HG03064 (cell line): ENCODE measurements at regions not wholly inside any gene's neighbourhood (a gene's known extent, or its start where the extent isn't known, plus 50 kb on each side); places are given as distances from the start of the nearest gene placed in this dataset.

Experiments
- ATAC-seq: cut with Tn5 transposase; IDR thresholded peaks from one replicate; pipeline ENCODE4 v1.9.1; 2021; ENCODE audit warnings: low read depth; ENCODE audit not compliant: unreplicated experiment

DNA sequence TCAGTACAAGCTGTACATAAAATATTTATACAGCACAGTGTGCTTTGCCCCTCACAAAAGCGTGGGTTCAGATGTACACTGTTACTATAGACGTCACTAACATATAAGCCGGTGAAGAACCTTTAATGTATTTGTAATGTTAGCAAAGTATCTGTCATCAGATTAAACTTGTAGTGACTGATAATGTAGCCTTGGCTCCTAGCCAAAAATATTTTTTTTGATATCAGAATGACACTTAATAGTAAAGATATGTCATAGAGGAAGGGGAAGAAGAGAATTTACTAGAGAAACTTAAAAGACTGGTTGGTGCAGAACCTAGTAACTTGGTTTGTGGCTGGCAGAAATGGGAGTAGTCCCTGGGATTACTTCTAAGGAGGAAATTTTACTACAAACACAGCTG lies 258.7 kb upstream of the DMRT1 start:
- ATAC-seq: no peak

DNA sequence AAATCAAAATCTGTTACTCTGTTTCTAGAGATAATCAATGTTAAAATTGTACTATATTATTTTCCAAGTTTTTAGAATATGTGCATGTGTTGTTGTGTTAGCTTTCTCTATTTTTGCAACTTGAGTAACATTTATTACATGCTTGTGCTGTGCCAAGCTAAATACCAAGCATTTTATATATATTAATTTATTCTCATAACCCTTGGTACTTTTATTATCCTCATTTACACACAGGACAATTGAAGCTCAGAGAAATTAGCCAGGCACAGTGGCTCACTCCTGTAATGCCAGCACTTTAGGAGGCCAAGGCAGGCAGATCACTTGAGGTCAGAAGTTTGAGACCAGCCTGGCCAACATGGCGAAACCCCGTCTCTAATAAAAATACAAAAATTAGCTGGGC lies 254.0 kb upstream of the DMRT1 start:
- no peak for ATAC-seq

DNA sequence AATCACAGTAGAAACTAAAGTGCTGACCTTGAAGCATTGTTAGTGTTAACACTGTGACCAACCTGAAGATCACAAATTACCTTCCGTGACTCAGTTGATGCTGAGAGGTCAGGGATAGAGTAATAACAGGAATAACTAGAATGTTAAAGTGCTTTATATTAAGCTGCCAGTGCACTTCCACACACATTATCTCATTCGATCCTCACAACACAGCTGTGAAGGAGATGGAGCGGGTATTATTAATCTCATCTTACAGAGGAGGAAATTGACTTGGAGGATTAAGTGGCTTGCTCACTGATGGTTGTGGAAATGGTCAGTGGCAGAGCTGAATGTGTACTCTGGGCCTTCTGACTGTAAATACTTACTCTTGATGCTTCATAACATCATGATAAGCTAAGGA lies 252.5 kb upstream of the DMRT1 start:
- ATAC-seq: no peak

DNA sequence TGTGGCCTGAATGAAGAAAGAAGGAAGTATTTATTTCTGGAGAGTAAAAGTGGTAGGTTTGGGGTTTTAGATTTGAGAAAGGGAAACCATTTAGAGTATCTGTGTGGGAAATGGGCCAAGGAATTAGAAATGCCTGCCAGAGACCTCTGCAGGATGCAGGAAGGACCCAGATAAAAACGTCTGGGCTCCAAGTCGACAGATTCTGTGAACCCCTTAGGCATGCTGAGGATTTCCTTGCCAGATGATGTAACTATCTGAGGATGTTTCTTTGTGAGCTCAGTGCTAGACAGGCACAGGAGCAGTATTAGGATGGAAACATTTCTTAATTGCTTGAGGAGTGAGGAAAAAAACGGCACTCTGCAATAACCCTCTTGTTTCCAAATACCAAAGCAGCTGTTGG lies 251.8 kb upstream of the DMRT1 start:
- ATAC-seq: no peak

DNA sequence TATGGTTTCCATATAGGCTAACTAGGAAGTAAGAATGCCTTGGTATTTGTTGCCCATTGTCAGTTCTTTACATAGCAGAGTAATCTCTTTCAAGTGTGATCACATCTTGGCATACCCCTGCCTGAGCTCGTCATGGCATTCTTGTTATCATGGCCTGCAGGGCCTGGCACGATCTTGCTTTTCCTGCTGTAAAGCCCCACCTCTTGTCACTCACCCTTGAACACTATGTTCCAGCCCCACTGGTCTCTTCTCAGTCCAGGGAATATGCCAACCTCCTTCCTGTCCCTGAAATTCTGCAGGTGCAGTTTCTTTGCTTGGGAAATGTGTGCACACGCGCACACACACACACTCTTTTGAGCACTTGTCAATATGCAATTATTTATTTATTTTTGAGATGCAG lies 250.2 kb upstream of the DMRT1 start:
- no peak for ATAC-seq

DNA sequence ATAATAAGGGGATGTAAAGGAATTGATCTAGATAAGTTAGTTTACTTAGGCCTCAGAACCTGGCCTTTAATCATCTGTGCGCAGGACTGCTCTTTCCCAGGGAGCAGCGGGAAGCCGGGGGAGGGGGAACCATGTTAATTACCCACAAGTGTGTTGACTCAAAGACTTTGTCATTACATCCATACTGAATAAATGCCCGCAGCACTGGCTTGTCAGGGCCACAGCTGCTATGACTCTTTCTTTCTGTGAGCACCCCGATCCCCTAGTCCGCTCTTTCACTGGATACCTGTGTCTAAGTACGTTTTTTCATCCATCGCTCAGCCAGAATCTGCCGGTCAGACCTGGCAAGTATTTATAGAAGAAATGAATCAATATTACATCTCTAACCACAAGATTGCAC lies 249.3 kb upstream of the DMRT1 start:
- no peak for ATAC-seq

DNA sequence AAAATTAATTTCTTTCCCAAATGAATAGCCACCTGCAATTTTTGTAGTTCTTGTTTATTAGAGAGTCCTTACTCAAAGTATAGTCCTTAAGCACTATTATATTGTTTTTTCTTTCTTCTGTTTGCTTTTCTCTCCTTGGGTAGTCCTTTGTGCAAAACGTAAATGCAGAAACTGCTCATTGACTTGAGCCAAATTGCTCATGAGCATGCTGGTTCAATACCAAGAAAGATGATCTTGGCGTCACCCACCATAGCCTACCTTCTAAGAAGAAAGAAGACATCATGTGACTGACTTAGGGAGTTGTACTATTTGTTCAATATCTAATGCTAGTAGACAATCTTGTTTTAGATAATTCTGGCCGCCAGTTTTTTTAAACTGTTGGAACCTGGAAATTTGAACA lies 248.8 kb upstream of the DMRT1 start:
- ATAC-seq: no peak

DNA sequence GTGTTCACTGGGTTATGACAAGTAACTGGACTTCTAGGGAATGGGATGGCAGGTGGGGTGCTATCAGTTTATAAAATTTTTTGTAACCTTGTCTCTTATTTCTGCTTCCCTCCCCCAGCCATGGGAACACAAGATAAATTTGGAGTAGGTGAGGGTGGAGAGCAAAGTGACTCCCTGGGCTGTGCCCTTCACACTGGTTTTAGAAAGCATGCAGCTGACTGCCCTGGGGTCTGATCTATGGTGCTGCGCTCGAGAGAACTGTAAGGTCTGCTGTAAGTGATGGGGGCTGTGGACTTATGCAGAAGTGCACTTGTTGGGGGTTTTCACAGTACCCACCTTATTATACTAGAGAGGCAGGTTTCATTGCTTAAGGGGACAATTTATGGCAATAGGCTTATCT lies 247.7 kb upstream of the DMRT1 start:
- no peak for ATAC-seq

DNA sequence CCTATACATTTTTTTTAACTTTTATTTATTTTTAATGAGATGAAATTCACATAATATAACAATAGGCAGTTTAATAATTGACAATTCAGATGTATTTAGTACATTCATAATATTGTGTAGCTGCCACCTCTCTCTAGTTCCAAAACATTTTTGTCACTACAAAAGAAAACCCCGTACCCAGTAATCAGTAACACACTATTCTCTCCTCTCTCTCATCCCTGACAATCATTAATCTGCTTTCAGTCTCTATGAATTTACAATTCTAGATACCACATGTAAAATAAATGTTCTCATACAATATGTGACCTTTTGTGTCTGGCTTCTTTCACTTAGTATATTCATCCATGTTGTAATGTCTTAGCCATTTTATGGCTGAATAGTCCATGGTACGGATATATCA lies 244.8 kb upstream of the DMRT1 start:
- no peak for ATAC-seq

DNA sequence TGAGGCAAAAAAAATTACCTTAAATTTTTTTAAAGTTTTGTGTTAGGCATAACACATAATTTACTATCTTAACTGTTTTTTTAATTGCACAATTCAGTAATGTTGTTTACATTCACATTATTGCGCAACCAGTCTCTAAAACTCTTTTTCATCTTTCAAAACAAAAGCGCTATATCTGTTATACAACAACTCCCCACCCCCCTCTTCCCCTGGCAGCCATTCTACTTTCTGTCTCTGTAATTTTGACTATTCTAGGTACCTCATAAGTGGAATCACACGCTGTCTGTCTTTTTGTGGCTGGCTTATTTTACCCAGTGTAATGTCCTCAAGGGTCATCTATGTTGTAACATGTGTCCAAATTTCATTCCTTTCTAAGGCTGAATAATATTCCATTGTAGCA lies 241.5 kb upstream of the DMRT1 start:
- ATAC-seq: no peak

DNA sequence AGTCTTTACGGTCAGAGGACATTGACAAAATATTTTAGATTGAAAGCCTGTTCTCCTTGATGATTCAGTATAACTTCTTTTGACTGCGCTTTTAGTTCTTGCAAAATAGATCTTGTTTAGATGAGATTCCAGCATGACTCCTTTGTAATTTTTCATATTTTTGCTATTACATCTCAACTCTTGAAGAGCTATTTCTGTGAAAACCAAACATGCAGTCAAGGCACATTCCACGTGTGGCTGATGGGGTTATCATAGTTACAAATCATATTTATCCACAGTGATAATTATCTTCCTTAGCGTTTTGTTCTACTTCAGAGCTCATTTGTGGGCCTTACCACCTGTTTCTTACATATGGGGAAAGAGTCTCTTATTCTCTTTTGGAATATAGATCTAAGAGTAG lies 238.8 kb upstream of the DMRT1 start:
- no peak for ATAC-seq

DNA sequence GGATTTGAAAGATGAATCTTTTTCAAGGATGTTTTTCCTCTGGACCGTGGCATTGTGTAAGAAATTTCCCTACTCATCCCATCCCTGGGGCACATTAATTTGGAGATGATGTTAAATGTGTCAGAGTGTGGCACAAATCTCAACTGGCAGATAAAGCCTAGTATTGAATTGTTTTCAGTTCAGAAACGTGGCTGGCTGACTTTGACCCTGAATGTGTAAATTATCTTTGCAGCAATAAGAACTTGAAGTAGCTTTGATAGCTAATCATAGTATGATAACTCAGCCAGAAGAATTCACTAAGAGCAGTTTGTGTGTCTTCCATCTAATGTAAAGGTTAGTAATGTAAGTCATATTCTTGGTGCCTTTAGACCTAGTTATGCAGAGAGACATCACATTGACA lies 238.4 kb upstream of the DMRT1 start:
- ATAC-seq: no peak

DNA sequence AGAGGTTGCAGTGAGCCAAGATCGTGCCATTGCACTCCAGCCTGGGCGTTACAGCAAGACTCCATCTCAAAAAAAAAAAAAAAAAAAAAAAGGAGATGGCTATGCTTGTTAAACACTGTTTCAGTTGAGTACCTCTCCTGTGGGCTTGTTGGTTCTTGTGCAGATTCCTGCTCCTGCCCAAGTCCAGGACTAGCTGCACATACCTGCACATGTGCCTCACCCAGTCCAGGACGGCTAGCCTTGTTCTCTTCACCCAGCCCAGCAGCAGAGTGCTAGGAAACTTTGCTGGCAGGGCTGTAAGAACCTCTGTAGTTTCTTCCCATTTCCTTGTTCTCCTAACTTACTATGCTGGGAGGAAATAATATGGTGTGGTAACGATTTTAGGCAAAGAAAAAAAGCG lies 234.1 kb upstream of the DMRT1 start:
- no peak for ATAC-seq

DNA sequence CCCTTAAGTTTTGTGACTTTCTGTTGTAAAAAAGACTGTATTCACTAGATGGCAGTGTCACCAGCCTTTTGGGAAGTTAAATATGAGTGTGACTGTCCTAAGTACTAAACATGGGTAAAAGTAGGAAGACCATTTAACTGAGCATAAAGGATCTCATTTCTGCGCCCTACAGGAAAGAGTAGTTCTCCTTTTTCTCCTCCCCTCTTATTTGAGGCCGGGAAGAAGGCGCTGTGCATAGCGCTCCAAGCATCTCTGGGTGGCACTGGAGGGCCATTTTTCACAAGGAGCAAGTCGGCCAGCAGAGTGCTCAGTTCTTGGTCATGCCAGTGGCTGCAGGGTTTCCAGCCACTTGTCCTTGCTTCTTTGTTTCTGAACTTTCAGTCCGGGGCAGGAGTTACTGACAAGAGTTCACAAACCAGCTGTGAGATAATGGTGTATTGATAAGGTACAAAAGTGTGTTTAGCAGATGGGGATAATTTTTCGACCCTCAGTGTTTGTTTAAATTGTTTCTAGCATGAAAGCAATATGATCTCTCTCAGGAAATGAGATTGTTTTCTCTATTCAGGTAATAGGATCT lies 227.6 kb upstream of the DMRT1 start:
- peak; percentile 71 for ATAC-seq

DNA sequence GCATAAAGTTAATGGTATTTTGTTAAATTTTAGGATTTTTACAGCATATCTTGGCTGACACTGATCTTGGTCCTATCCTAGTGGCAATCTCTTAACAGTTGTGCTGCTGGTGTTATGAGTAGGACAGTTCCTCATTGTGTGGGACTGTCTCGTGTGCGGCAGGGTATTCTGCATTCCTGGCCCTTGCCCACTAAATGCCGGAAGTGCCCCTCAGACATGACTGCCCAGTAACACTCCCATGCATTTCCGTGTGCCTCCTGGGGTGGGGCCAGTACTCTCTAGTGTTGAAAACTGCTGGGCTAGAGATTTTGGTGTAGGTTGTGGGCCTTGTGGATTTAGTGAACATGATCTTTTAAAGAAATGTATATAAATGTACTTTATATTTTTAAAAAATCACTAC lies 227.1 kb upstream of the DMRT1 start:
- no peak for ATAC-seq

DNA sequence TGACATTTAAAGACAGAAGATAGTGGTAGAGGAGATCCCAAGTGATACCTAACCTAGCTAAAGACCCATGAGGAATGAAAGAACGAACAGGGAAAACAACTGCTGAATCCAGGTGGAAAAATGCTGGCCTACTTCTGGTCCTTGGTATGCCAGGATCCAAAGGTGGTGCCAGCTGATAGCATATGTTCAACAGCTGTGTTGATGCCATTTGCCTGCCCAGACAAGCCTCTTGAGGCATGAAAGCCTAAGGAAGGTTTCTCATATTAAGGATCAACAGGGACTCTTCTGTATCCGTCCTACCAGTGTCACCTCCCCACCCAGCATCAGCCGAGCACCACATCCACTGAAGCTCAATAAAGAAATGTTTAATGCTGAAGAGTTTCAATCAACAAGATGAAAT lies 225.7 kb upstream of the DMRT1 start:
- ATAC-seq: no peak

DNA sequence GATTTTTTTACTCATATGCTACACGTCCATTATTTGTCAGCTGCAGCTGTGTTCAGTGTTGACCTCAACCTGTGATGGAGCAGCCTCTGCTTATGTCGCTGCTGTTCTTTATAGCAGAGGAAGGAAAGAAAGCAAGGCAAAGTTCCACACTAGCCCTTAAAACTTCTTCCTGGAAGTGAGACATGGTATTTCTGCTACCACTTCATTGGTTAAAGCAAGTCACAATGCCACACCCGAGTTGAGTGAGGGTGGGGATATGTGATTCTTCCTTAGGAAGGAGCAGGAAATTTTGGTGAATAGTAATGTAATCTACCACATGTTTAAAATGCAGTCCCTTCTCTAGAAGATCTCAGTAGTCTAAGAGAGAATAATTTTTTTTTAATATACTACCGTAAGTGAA lies 224.8 kb upstream of the DMRT1 start:
- ATAC-seq: no peak

DNA sequence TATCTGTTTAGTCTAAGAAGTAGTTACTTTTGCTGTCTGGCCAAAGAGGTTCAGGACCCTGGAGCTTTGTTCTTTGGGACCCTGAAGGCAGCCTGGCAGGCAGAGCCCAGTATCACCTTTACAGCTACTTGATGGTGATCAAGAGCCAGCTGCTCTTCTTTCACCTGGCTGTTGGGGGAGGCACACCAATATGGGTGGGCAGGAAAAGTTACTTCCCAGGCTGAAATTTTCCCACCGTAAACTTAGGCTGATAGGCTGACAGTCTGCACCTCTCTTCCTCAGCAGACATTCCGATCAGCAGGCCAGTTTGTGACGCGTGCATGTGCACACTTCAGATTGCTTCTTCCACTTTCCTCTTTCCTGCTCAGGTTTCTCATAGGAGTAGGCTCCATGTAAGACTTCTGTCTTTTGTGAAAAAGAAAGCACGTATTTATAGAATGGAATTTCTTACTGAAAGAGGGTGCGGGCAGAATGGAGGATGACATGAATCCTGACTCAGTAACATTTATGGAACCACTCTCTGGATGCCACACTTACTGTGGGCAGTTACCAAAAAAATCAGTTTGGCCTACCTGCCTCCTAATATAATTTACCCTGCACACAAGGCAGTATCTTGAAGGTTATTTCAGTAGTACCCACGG lies 223.9 kb upstream of the DMRT1 start:
- no peak for ATAC-seq

DNA sequence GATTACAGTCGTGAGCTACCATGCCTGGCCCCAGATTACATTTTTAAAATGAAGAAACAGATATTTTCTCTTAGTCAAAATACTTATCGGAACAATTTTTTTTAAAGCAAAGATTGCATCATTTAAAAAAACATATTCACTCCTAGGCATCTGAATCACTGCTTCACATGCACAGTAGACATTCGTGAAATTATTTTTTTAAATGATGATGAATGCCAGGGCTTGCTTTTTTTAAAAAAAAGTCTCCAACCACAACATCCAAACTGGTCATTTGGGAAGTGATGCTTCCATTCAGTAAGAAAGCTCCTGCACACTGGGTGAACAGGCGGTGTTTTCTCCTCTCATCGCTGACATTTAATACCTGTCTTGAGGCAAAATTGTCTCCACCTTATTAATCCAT lies 223.0 kb upstream of the DMRT1 start:
- no peak for ATAC-seq

DNA sequence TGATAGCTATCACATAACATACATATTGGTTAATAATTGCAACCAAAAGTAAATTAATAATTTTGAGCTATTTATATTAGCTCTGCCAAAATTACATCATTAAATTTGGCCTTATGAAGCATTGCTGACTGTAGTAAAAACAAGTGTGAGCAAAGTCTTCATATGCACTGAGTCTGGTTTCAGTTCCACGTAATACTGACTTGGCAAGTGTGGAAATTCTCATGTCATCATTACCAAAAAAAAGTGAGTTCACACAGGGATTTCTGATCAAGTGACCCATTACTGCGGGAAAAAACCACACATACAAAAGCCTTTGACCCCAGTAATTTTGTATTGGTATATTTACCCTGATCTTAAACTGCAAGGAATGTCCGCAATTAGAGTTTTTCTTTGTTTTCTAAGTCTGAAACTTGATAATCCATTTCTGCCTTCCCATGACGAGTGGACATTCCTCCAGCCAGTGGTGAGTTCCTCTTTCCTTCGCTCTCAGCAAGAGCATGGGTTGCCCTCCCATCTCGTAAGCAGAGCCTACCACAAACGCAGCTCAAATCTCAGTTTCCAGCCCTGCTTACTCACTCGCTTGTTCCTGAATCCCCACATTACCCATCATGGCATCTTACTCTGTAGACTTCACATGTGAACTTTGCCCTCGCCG lies 220.2 kb upstream of the DMRT1 start:
- no peak for ATAC-seq

DNA sequence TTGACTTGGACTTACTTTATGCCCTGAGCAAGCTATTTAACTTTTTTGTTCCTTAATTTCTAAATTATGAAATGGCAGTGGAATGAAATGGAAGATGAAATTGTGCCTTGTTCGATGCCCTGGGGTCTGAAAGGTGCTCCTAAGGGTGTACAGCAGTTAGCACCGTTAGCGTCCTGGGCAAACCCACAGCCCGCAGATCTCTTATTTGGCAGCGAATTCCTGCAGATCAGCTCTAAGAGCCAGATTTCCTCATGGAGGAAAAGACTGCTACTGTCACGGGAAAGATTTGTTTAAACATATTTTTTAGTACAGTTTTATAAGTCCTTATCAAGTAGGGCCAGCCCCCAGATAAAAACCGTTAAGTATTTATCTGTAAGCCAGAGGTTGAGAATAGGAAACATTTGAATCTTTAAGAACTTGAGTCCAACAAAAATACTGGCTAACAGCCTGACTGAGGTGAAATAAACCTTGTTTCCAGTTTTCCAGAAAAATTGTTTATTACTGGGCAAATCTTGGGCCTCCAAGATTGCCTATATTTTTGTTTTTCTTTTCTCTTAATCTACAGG lies 216.5 kb upstream of the DMRT1 start:
- no peak for ATAC-seq

DNA sequence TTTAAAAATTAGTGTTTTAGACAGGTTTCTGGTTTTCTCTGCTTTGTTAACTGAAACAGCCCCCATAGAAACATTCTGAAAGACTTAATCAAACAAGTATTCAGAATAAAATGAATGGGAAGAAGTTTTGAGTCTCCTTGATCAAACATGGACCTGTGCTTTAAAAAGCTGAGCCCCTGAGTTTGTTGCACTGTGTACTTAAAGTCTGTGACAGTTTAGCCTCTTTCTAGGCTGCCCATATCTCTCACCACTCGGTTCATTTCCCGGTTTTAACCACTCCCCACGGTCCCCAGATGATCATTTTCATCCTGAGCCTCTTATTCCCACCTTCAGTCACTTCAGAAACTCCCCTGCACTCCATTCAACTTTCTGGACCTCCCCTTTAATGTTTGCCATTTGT lies 215.9 kb upstream of the DMRT1 start:
- ATAC-seq: no peak
